NB4 (cell line): ENCODE measurements at regions not wholly inside any gene's neighbourhood (a gene's known extent, or its start where the extent isn't known, plus 50 kb on each side); places are given as distances from the start of the nearest gene placed in this dataset.

Experiments used
- CTCF ChIP-seq: IDR thresholded peaks from one replicate; pipeline ENCODE4 v1.5.1; 2012; ENCODE audit warnings: low read depth, low read length
- MAX ChIP-seq: IDR thresholded peaks from 2 replicates; pipeline ENCODE4 v1.6.1; 2011; ENCODE audit warnings: low read depth, low read length
- MYC ChIP-seq: IDR thresholded peaks from 2 replicates; pipeline ENCODE4 v1.6.1; 2011; ENCODE audit warnings: low read depth, low read length
- POLR2A ChIP-seq: IDR thresholded peaks from 2 replicates; pipeline ENCODE4 v1.6.1; 2011; ENCODE audit warnings: mild to moderate bottlenecking; ENCODE audit not compliant: insufficient read length; ENCODE audit errors: extremely low read depth

DNA sequence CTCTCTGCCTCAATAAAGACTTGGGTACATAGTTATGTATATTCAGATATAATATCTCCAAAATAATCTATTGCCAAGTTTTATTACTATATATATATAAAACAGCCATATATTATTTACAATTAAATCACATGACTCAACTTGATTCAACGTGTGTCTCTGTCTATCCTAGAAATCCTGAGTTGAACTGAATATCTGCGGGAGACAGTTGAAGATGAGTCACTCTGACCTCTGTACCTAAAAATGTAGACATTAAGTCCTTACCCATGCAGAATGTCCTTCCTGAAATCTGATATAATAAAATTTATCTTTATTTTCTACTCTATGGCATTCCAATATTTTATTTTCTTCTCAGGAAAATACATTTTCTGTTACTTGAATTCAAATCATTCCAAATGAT lies 218.2 kb upstream of the PRDM9 start:
- TF ChIP-seq CTCF: no peak
- TF ChIP-seq MYC: no peak
- TF ChIP-seq POLR2A: no peak
- no peak for TF ChIP-seq MAX
